VCaP (cell line): ENCODE measurements at regions not wholly inside any gene's neighbourhood (a gene's known extent, or its start where the extent isn't known, plus 50 kb on each side); places are given as distances from the start of the nearest gene placed in this dataset.
"Not testable (repeated sequence)": the region's sequence is repeated elsewhere in the genome, so short reads cannot be mapped to it uniquely, and the experiment has no call there.

Experiments
- H3K27ac ChIP-seq: fragments of 450-650 bp; 2 replicates; pipeline ENCODE4 v1.5.1; 2017
- TF ChIP-seq, protein P1 (sequence below): fragments of 450-650 bp; conservative IDR thresholded peaks from 2 replicates; pipeline ENCODE4 v1.5.1; 2017; ENCODE audit warnings: mild to moderate bottlenecking, moderate library complexity

DNA sequence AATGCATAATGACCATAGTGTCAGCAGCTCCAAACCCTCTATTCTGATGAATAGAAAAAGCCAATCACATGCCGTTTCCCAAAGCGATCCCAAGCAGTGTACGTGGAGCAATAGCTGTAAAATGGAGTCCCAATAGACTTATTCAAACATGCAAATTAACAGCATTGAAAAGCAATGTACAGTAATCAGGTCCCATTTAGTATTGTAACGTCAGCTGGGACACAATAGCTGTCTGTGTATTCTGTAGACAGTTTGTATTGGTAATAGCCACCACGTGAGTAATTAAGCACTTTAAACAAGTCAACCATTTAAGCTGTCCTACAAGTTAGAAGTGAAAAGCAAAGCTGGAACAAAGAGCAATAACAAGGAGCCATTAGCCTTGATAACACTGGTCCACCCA, 698.2 kb downstream of the PCDH17 start:
- H3K27ac ChIP-seq: no peak overlapping the region
- TF ChIP-seq, protein P1, sequence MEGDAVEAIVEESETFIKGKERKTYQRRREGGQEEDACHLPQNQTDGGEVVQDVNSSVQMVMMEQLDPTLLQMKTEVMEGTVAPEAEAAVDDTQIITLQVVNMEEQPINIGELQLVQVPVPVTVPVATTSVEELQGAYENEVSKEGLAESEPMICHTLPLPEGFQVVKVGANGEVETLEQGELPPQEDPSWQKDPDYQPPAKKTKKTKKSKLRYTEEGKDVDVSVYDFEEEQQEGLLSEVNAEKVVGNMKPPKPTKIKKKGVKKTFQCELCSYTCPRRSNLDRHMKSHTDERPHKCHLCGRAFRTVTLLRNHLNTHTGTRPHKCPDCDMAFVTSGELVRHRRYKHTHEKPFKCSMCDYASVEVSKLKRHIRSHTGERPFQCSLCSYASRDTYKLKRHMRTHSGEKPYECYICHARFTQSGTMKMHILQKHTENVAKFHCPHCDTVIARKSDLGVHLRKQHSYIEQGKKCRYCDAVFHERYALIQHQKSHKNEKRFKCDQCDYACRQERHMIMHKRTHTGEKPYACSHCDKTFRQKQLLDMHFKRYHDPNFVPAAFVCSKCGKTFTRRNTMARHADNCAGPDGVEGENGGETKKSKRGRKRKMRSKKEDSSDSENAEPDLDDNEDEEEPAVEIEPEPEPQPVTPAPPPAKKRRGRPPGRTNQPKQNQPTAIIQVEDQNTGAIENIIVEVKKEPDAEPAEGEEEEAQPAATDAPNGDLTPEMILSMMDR: no peak

DNA sequence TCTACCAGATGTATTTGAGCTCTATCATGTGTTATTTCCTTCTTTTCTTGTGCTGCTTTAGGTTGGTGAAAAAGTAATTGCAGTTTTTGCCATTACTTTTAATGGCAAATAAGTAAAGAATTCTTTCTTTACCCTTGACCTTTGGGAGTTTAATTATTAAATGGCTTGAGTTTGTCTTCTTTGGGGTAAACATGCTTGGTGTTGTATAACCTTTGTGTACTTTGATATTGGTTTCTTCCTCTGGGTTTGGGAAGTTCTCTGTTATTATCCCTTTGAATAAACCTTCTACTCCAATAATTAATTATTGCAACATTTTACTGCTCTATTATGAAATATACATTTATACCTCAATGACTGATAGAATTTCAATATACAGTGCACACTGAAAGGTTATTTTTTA, 709.4 kb downstream of the PCDH17 start:
- no peak overlapping the region for H3K27ac ChIP-seq
- TF ChIP-seq, protein P1: no peak

DNA sequence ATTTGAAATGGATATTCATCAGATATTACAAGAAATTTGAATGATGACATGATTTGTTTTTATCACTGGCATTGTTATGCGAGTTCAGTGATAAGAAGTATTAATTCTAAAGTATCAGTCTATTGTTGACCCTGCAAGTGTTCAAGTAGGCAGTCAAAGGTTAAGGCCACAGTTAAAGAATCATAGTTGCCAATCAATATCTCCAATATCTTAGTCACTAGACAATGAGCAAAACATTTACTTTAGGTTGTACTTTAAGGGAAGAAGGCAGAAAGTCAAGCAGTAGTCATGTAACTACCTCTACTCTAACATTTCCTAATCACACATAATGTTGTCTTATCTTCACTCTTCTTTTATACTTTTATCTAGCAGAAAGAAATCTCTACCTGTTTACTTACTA, 709.8 kb downstream of the PCDH17 start:
- no peak overlapping the region for H3K27ac ChIP-seq
- TF ChIP-seq, protein P1: no peak

DNA sequence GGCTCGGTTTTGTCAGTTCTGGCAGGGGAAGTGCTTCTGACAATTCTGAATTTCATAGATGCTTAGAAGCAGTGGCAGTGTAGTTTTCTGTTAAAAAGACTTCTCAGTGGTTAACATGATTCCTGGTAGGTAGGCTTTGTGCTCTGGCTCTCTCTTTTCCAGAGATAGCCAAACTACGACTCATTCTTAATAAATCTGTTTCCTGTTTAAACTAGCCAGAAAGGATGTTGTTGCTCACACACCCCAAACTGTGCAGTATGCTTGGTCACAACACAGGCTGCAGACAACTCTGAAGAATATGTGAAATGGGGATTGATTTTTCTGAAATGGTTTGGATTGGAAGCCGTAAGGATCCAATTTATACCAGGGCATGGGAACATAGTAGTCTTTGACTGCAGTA, 711.5 kb downstream of the PCDH17 start:
- no peak overlapping the region for H3K27ac ChIP-seq
- TF ChIP-seq, protein P1: no peak

DNA sequence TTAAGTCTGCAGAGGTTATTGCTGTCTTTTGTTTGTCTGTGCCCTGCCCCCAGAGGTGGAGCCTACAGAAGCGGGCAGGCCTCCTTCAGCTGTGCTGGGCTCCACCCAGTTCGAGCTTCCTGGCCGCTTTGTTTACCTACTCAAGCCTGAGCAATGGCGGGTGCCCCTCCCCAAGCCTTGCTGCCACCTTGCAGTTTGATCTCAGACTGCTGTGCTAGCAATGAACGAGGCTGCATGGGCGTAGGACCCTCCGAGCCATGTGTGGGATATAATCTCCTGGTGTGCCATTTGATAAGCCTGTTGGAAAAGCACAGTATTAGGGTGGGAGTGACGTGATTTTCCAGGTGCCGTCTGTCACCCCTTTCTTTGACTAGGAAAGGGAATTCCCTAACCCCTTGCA, 720.6 kb downstream of the PCDH17 start:
- not testable (repeated sequence) for H3K27ac ChIP-seq

DNA sequence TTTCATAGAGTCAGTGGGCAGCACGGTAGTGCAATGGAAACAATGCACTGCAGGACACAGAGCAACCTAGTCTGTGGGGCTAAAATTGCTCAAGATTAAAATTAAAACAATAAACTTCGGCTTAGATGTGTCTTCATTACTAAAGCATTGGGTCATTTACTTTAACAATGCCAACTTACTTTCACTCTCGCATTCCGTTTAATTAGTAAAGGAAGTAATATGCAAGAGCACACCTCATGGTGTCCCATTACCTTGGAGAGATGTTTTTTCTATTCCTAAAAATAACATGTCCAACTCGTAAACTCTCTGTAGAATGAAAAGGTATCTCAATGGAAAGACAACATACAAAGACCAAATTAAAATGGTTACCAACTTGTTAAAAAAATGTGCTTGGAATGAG, 738.4 kb downstream of the PCDH17 start:
- no peak overlapping the region for H3K27ac ChIP-seq
- TF ChIP-seq, protein P1: no peak

DNA sequence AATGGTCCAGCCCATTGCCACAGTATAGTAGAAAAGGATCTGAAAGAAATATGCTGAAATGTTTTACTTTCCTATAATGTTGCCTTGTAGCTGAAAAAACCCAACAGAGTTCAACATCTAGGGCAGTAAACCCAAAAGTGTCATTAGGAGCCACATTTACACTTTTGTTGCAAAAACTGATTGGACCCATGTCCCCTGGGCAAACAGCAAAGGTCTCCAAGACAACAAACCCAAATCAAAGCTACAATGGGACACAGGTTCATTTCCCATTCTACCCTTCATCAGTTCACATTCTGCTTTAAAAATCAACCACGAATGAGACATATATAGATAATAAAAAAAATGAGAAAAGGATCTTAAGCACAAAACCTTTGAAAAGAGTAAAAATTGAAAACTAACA, 744.8 kb downstream of the PCDH17 start:
- H3K27ac ChIP-seq: no peak overlapping the region
- TF ChIP-seq, protein P1: no peak

DNA sequence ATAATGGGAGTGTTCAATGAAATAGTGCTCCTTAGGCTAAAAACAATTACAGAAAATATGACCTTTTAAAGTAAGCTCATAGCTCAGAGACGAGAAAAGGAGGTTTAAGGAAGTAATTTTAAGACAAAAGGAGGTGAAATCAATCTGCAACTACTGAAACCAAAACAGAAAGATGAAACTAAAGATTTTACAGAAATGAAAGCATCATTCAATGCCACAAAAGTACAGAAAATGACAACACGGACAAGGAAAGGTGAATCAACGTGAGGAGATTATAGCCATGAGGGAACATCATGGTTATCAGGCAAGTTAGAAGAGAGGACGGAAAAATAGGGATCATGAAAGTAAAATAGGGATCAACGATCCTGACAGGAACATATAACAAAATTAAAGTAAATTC, 745.2 kb downstream of the PCDH17 start:
- TF ChIP-seq, protein P1: no peak
- H3K27ac ChIP-seq: no peak overlapping the region
